ENCODE measurements at regions not wholly inside any gene's neighbourhood (a gene's known extent, or its start where the extent isn't known, plus 50 kb on each side); places are given as distances from the start of the nearest gene placed in this dataset.

GRCh38 chr4:19879330-19879729 is 372.4 kb upstream of the SLIT2 start:
- no peak for DNase-seq

- DNase-seq = no peak
These were observed 393.7 kb upstream of the SLIT2 start for GRCh38 chr4:19857991-19858390.

- DNase-seq = no peak
These were observed 394.3 kb upstream of the SLIT2 start for GRCh38 chr4:19857380-19857779.

- no peak for DNase-seq
These were observed 400.8 kb upstream of the SLIT2 start for GRCh38 chr4:19850909-19851308.

- DNase-seq = no peak
These were observed 407.3 kb upstream of the SLIT2 start for GRCh38 chr4:19844446-19844845.

- no peak for DNase-seq
These were observed 409.2 kb upstream of the SLIT2 start for GRCh38 chr4:19842471-19842870.

GRCh38 chr4:19838858-19839257 is 412.8 kb upstream of the SLIT2 start:
- DNase-seq = no peak

GRCh38 chr4:19835429-19835828 is 416.3 kb upstream of the SLIT2 start:
- no peak for DNase-seq

- no peak for DNase-seq
These were observed 419.3 kb upstream of the SLIT2 start for GRCh38 chr4:19832411-19832810.

- DNase-seq = no peak
These were observed 419.9 kb upstream of the SLIT2 start for GRCh38 chr4:19831644-19832285.

GRCh38 chr4:19829101-19829500 is 422.6 kb upstream of the SLIT2 start:
- no peak for DNase-seq

- DNase-seq = no peak
These were observed 427.9 kb upstream of the SLIT2 start for GRCh38 chr4:19823781-19824180.

GRCh38 chr4:19819737-19820136 is 432.0 kb upstream of the SLIT2 start:
- DNase-seq = no peak

- DNase-seq = no peak
These were observed 441.7 kb upstream of the SLIT2 start for GRCh38 chr4:19809989-19810388.

- DNase-seq = no peak
These were observed 444.2 kb upstream of the SLIT2 start for GRCh38 chr4:19807505-19807904.

- no peak for DNase-seq
These were observed 444.8 kb upstream of the SLIT2 start for GRCh38 chr4:19806865-19807264.

- no peak for DNase-seq
These were observed 448.3 kb upstream of the SLIT2 start for GRCh38 chr4:19803406-19803805.

- DNase-seq = no peak
These were observed 457.9 kb upstream of the SLIT2 start for GRCh38 chr4:19793831-19794230.

- no peak for DNase-seq
These were observed 460.1 kb upstream of the SLIT2 start for GRCh38 chr4:19791422-19792123.

GRCh38 chr4:19786616-19787015 is 465.1 kb upstream of the SLIT2 start:
- no peak for DNase-seq

- no peak for DNase-seq
These were observed 468.0 kb upstream of the SLIT2 start for GRCh38 chr4:19783667-19784223.

GRCh38 chr4:19780871-19781270 is 470.8 kb upstream of the SLIT2 start:
- no peak for DNase-seq

GRCh38 chr4:19776929-19777328 is 474.8 kb upstream of the SLIT2 start:
- no peak for DNase-seq

- no peak for DNase-seq
These were observed 475.7 kb upstream of the SLIT2 start for GRCh38 chr4:19776021-19776459.

Data from NCI-H187 (cell line).